NCI-H446 (cell line): ENCODE measurements at regions not wholly inside any gene's neighbourhood (a gene's known extent, or its start where the extent isn't known, plus 50 kb on each side); places are given as distances from the start of the nearest gene placed in this dataset.

ENCODE experiments used
- DNase-seq, 2 experiments: peaks; one replicate each; lab custom pipeline; 2025; lab: John Stamatoyannopoulos, UW

DNA sequence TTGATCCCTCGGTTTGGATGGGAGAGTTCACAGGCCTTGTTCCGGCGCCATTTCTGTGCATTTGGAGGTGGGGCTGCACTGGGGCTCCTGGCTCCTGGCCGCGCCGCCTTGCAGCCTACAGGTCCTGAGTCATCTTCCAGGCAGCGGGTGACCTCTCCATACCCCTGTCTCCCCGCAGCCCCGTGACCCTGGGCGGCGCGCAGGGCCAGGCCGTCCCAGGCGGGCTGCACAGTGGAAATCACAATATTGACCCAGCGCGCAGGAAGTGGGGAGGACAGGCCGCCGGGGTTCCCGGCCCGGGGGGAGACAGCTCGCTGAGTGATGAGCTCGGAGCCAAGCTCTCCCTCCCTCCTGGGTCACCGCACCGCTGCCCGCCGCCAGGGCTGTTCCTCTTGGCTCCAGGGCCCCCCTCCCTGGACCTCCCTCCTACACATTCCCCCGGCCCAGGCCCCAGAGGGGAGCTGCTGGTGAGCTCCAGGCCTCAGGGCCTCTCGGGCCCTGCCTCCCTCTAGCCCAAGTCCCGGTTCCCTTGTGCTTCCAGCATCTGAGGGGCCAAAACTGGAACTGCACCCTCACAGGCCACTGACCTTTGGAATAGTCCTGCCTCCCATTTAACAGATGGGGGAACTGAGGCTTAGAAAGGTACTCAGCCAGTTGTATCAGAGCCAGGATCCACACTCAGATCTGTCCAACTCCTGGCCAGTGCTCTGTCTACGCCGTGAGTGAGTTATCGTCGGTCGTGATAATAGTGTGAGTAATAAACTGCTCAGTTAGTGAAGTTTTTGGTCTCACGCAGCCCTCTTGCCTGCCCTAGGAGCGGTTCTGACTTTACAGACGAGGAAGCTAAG, 142.9 kb upstream of the WNT4 start:
- no peak for DNase-seq

DNA sequence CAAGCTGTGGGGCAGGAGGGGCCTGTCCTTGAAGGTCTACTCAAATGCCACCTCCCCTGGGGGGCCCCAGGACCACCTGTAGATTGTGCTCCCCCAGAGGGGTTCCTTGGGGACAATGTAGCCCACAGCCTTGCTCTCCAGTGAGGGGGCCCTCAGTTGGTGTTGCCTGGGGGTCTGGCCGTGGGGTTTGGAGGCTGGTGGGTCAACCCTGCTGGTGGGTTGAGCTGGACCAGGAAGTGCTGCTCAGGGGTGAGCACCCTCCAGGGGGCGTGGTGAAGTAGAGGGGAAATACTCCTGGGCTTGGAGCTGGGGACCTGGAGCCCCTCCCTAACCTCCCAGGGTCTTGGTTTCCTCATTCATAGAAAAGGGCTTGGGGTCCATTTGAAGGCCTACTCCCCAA, 143.6 kb upstream of the WNT4 start:
- DNase-seq, result no peak

DNA sequence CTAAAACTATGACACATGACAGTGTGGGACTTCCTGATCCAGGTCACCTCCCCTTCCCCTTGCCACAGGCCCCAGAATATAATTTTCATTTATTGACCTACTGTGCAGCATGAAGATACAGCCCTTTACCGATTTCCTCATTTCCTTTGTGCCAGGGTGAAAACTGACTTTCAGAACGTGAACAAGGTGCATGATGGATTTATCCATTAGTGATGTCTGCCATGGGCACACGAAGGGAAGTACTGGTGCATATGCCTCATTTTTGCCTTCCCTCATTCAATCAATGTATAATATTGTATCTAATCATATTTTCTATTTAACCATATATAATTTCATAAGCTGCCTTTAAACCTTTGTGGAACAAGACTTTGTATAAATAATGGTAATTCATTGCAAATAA, 144.4 kb upstream of the WNT4 start:
- DNase-seq, result no peak

DNA sequence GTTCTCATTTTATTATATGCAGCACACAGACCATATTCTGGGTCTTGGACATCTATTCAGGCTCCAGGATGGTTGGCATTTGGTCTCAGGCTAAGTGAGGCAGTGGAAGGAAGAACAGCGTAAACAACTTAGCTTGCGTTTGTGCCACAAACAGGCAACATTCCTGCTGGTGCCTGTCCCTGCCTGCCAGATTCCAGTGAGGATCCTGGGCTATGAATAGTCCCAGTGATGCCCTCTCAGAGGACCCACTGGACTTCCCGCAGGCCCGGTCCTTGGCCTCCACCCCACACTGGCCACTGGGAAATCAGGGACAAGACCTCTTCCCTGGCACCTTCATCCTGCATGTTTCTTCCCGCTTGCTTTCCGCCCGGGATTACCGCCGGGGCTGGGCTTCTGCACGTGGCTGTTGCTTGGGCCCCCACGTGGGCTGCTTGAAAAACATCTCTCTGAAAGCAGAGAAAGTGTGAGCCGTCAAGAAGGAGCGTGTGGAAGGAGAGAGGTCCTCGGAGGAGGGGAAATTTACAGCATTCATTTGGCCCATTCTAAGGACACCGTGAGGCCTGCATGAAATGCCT, 145.1 kb upstream of the WNT4 start:
- no peak for DNase-seq

DNA sequence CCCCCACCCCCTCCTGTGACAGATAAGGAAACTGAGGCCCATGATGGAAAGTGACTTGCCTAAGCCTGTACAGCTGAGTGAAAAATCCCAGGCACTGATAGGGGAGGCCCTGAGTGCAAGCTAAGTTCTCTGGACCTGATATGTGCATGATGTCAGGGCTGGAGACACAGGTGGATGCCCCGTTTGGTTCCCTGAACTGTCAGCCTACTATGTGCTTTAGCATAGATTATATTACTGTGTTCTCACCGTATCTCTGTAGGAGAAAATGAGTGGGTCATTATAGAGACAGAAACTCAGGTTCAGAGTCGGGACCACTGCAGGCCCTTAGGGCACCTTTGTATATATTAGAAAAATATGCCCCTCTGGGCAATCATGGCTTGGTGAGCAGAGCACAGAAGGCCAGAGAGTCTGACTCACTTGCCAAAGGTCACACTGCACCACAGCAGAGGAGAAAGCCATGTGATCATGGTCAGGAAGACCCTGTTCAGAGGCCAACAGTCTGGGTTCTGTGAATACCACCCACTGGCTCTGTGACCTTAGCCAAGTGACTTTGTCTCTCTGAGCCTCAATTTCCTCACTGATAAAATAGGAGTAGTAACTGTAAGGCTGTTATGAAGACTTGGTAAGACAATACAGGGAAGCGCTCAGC, 145.8 kb upstream of the WNT4 start:
- no peak for DNase-seq

DNA sequence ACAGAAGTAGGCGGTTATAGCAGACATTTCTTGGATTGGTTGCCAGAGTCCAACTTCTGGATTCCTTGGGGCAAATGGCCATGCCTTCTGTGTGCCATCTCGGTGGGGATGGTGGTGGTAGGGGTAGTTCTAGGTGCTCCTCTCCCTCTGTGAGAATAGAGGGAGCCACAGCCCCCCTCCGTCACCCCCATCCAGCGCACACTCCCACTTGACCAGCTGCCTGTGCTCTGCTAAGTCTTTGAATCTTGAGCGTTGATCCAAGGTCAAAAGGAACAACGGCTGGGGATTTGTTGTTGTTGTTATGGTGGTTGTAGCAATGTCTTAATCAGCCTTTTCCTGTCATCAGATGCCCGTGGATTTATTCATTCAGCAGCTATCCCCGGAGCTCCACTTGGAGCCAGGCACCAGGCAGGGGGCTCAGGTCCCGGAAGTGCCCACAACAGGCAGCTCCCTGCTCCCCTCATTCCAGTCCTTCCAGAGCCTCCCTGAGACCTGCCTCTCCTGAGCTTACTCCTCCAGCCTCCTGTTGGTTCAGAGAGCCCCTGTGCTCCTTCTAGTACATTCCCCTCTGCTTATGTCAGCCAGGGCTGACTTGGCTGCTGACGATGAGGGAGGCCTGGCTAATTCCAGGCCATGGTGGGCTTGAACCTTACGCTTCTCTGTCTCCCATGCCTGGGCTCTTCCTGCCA, 146.6 kb upstream of the WNT4 start:
- no peak for DNase-seq

DNA sequence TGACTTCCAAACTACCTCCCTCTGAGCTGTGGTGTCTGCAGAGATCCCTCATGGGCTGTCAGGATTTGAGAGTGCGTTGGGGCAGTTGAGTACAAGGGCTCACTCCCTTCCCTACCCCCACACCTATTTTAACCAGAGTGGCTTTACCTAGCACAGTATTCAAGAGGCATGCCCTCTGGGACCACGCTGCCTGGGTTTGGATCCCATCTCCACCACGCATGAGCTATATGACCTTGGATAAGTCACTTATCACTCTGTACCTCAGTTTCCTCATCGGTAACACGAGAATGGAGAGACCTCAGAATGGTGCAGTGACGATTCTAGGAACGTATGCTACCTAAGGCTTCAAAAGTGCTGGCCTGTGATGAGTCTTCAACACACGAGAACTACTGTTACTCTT, 147.3 kb upstream of the WNT4 start:
- DNase-seq, result no peak

DNA sequence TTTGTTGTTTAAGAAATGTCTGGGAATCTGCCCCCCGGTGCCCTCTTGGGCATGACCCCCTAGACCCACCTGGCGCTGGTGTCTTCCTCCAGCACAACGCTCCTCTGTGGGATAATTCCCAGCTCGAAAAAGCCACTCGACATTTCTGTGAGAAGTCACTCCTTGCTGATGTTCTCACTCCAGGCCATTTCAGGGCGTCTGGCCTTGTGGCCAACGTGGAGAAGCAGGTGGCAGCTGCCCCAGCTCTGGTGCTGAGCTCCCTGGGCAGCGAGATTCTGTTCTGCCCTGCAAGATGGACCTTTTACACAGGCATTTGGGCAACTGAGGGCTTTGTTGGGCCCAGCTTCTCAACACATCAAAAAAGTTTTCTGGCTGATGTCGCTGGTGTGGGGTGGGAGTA, 147.7 kb upstream of the WNT4 start:
- DNase-seq, result no peak

DNA sequence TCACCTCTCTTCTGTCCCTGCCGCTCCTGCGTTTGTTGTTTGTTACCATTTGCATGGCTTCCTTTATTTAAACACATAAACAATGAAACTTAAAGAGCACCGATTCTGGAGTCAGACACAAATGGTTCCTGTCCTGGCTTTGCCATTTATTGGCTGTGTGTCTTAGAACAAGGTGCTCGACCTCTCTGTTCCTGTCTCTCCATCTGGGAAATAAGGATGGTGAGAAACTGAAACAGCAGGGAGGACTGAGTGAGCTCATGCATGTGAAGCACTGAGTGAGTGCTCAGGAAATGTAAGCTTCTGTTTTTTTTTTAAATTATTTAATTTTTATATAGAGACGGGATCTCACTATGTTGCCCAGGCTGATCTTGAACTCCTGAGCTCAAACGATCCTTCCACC, 148.2 kb upstream of the WNT4 start:
- no peak for DNase-seq

DNA sequence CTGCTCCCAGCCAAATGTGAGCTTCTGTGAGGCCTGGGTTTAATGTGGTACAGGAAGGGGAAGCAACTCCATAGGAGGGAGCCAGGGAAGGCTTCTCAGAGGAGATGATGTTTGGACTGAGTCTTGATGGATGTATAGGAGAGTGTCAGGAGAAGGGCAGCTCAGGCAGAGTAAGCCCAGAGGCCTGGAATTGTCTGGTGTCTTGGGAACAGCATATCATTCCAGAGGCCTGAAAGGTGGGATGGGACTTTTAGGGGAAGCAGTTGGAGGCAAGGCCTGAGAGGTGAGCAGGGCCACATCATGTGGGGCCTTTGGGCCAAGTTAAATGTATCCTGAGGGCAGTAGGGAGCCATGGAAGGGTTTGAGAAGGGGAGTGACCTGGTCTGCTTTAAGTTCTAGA, 148.6 kb upstream of the WNT4 start:
- no peak for DNase-seq

DNA sequence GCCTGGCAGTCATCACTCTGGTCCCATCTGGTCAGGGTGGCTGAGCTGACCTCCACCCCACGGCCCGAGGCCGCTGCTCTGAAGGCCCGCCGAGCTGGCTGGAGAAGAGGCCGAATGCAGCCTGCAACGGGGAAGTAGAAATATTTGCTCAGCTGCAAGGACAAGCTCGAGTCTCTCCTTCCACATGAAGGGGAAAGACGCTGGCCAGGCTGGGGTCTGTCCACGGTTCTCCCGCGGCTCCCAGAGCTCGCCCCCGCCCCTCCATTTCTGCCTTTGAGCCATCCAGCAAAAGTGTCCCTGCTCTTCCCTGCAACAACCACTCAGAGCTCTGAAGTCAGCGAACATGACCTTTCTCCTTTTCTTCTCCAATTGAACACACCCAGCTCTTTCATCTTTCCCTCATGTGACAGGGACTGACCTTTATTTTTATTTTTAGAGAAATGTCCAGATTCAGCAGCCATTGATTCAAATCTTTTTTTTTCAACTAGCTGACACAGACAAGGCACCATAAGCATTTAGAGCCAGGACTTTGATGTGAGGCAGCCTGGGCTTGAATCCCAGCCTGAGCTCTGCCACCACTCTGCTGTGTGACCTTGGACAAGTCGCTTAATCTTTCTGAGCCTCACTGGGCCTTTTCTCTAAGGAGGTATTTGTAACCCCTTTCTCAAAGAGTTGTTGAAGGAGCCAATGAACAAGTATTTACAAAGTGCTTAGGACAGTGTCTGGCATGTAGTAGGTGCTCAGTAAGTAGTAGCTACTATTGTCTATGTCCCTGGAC, 149.3 kb upstream of the WNT4 start:
- no peak for DNase-seq

DNA sequence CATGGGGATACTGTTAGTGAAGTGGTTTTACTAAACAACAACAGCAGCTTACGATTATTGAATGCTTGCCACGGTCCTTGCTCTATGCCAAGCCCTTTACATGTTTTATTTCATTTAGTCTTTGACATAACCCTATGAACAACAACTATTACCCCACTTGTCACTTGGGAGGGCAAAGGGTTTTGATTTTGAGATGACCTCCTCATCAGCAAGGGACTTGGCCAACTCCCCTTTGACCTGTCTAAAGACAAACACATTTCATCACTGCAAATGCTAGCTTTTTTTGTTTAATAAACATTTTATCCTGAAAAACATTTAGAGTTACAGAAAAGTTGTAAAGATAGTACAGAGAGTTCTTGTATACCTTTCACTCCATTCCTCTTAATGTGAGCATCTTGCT, 152.5 kb upstream of the WNT4 start:
- no peak for DNase-seq

DNA sequence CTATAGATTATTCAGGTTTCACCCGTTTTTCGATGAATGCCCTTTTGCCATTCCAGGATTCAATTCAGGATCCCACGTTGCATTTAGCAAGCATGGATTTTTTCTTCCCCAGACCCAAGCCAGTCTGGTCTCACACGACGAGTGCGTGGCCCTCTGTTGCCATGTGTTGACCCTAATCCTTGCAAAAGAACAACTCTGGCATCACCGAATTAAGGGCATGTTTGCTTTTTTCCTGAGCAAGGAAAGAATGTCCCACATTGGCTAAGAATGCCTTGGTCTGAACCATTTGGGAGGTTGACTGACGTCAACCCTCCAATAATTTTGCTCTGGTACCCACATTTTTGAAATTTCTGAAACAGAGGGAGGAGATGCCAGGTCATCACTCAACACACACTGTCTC, 153.0 kb upstream of the WNT4 start:
- DNase-seq, result no peak

DNA sequence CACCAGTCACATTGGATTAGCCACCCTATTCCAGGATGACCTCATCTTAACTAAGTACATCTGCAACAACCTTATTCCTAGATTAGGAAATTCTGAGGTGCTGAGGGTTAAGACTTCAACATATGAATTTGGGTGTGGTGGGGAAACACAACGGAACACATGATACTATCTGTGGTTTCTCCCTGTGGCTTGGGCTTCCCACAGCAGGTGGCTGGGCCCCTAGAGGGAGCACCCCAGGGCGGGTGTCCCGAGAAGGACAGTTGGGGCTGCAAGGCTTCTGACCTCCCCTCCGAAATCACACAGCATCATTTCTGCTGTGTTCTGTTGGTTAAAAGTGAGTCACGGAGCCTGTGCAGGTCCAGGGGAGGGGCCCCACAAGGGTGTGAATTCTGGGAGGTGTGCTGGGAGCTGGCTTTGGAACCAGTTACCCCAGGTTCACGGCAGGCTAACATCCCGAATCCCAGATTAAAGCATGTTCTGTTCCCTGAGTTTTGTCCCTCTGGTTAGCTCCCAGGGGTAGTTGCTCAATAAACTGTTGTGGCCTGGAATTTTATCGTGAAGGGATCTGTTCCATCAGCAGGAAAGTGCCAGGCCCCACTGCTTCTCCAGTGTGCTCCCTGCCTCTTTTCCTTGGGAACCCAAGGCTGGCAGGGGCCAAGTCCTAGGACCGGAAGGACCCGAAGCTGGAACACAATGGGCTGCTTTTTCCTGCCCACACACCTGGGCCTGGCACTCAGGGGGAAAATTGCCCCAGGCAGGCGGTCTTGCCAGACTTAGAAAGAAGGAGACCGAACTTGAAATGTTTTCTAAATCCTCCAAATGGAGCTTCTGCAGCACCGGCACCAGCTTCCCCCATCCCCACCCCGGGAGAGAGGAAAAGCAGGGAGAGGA, 154.0 kb upstream of the WNT4 start:
- DNase-seq, result no peak

DNA sequence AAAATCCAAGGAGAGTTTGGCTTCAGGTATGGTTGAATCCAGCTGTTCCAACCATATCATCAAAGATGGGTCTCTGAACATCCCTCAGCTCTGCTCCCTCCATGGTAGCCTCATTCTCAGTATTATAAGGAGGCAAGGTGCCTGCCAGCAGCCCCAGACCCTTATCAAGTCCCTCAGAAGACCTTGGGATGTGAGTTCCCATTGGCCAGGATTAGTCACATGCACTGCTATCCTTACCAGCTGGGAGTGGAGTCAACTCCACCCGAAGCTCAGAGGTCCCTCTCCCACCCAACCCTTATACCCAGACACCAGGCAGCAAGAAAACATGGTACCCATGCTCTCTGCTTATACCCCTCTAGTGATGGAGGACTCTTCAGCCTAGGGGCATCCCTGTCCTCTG, 153.7 kb upstream of the ZBTB40 start:
- no peak for DNase-seq

DNA sequence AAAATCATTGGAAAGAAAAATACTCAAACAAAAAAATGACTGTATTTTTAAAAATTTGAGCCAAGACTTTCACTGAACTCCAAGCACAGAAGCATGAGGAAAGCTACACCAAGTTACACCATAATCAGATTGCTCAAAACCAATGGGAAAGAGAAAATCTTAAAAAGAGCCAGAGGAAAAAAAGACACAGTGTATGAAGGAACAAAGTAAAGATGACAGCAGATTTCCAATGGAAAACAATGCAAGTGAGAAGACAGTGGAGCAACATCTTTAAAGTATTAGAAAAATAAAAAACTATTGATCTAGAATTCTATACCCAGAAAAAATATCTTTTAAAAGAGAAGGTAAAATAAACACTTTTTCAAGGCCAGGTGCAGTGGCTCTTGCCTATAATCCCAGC, 147.8 kb upstream of the ZBTB40 start:
- DNase-seq, result no peak

DNA sequence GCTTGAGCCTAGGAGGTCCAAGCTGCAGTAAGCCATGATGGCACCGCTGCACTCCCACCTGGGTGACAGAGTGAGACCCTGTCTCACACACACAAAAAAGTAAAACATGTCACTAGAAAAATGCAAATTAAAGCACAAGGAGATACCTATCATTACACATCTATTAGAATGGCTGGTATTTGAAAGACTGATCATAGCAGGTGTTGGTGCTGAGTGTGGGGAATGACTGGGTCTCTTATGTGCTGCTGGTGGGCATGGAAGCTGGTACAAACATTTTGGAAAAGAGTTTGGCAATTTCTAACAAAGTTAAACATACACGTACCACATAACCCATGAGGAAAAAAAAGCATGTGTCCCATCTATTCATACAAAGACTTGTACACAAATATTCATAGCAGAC, 142.1 kb upstream of the ZBTB40 start:
- no peak for DNase-seq

DNA sequence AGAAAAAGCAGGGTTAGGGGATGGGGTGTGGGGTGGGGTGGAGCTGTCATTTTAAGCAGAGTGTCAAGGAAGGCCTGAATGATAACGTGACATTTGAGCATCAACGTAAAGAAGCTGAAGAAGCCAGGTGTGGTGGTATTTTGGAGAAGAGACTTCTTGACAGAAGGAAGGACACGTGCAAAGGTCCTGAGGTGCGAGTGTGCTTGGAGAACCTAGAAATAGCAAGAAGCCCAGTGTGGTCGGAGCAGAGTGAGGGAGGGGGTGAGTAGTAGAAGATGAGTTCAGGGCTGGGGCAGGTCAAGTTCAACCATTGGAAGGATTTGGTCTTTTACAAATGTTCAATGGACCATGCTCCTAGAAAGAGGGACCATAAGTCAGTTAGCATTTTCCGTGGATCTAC, 140.2 kb upstream of the ZBTB40 start:
- no peak for DNase-seq

DNA sequence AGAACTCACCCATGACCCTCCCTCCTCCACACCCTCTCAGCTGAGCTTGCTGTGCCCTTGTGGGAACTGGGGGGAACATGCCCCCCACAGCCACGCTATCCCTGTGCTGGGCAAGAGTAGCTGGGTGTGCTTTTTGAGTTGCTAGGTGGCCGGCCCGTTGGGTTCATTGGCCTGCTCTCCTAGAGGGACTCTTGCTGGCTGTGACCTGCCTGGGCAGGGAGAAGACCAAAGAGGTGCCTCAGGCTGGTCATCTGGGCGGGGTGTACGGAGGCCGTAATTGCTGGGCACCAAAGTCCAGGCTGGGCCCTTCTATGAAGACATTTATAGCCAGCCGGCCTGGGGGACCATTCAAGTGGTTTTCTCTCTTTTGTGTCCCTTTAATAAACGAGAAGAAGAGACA, 138.3 kb upstream of the ZBTB40 start:
- no peak for DNase-seq

DNA sequence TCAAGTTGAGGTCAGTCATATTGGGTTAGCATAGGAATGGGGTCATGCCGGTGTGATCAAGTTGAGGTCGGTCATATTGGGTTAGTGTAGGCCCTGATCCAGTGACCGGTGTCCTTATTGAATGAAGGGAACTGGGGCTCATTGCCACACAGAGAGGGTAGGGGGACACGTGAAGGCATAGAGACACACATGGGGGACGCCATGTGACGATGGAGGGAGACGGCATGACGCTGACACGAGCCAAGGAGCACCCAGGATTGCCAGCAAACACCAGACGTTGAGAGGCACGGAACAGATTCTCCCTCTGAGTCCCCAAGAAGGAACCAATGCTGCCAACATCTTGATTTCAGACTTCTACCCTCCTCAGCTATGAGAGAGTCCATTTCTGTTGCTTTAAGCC, 136.9 kb upstream of the ZBTB40 start:
- no peak for DNase-seq
